ENCODE measurements at regions not wholly inside any gene's neighbourhood (a gene's known extent, or its start where the extent isn't known, plus 50 kb on each side); places are given as distances from the start of the nearest gene placed in this dataset.

DNA sequence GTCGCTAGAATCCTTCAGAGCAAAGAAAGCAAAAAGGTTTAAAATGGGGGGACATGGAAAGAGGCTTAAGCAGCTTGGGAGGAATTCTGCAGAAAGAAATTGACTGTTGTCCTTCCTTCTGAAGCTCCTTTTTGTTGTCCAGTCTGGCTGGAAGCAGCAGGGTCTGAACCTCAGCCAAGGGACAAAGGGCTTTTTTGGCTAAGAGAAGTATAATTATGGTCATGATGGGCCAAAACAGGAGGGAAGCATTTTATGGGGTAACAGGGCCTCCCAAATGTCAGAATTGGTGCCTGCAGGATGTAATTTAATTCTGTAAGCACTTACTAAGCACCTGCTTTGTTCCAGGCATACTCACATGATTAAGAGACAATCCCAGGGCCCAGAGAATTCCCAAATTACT, 74.2 kb upstream of the CPEB2 start:
- in situ Hi-C loops (cut with HindIII; ENCODE audit: low sequenced_read_pairs) = no loop called here
- DNase-seq (ENCODE audit: low spot score) = peak; percentile 75

DNA sequence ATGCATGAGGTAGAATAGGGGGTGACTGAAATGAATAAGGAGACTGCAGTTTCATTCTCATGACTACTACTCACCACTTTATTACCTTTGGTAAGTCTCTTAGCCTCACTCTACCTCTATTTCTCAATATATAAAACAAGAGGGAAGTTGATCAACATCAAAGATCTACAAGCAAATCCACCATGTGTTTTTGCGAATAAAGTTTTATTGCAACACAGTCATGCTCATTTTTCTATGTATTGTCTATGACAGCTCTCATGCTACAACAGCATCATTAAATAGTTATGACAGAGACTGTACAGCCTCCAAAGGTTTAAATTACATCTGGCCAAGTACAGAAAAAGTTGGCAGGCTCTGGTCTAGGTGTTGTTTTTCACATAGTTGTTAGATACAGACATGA, 72.6 kb upstream of the CPEB2 start:
- DNase-seq (ENCODE audit: low spot score) = no peak
- in situ Hi-C loops (cut with HindIII; ENCODE audit: low sequenced_read_pairs) = no loop called here

DNA sequence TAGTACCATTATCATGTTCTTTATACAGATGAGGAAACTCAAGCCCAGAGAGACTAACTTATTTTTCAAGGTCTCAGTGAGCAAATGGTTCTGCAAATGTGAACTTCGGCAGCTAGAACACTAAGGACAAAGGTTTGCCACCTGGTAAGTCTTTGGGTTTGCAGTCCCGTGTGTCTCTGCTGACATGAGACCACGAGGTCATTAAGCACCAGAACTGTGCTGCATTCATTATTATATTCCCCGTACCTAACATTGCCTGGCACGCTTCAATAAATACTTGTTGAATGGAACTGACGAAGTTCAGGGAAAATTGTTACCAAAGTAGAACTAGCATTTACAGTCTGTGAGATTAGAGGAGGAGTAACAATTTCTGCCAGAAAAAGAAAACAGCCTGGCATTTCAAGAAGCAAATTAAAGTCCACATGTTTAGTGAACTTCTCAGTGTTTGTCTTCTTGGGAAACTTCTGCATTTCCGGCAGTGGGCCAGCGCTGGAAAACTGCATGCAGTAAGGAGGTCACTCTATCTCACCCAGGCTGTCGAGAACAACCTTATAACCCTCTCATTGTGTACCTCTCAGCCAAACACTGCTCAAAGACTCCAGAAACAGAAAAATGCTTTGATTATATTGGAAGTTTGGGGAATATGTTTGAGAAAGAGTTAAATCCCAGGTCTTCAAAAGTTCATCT, 67.4 kb upstream of the CPEB2 start:
- in situ Hi-C loops (cut with HindIII; ENCODE audit: low sequenced_read_pairs) = no loop called here
- no peak for DNase-seq (ENCODE audit: low spot score)

DNA sequence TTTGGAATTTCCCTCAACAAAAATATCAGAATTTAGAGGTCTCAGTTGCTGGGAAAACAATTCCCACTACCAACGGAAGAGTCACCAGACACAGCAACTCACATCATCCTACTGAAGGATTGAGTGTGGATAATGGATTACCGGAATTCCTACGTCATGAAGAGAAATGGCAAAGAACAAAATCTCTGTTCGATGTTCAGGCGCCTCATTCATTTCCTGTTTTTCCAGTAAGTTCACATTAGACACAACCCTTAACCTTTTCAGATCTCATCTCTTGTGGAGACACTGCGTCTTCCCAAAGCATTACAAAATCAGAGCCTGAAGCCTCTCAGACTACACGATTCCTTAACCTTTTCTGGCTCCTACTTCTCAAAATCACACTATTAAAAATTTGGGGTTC, 58.5 kb upstream of the CPEB2 start:
- DNase-seq (ENCODE audit: low spot score) = no peak
- in situ Hi-C loops (cut with HindIII; ENCODE audit: low sequenced_read_pairs) = no loop called here

DNA sequence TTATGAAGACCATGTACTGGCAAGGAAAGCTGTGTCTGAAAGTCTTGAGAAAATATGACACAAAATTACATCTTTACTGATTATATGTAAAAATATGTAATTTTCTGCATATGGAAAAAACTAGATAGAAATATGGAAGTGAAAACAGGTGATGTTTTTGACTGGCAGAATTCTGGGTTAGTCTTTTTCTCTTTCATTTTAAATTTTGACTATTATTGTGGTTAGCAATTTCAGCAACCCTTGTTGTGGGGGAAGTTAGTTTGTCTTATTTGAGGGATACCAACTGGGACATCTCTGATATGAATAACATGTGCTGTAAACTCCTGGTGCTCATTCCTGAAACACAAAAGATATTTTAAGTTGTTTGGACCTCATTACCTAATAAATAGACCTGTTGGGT, 49.9 kb upstream of the CPEB2 start:
- in situ Hi-C loops (cut with HindIII; ENCODE audit: low sequenced_read_pairs) = no loop called here
- DNase-seq (ENCODE audit: low spot score) = no peak
